GM19395 (cell line): ENCODE measurements at regions not wholly inside any gene's neighbourhood (a gene's known extent, or its start where the extent isn't known, plus 50 kb on each side); places are given as distances from the start of the nearest gene placed in this dataset.

ENCODE experiments used
- ATAC-seq: cut with Tn5 transposase; IDR thresholded peaks from one replicate; pipeline ENCODE4 v1.9.1; 2021; ENCODE audit warnings: mild to moderate bottlenecking, moderate library complexity; ENCODE audit not compliant: unreplicated experiment

GRCh38 chr12:86373813-86374212, 117.6 kb upstream of the MGAT4C start:
- no peak for ATAC-seq

- no peak for ATAC-seq
Measured at GRCh38 chr12:86367137-86367536, 110.9 kb upstream of the MGAT4C start.

- no peak for ATAC-seq
Measured at GRCh38 chr12:86349196-86349595, 93.0 kb upstream of the MGAT4C start.

GRCh38 chr12:86333955-86334522, 77.8 kb upstream of the MGAT4C start:
- no peak for ATAC-seq

GRCh38 chr12:86331457-86331856, 75.3 kb upstream of the MGAT4C start:
- ATAC-seq: no peak

GRCh38 chr12:86331012-86331411, 74.8 kb upstream of the MGAT4C start:
- ATAC-seq: no peak

GRCh38 chr12:86312232-86312631, 56.0 kb upstream of the MGAT4C start:
- no peak for ATAC-seq
